Panc1 (cell line): ENCODE measurements at regions not wholly inside any gene's neighbourhood (a gene's known extent, or its start where the extent isn't known, plus 50 kb on each side); places are given as distances from the start of the nearest gene placed in this dataset.

Experiments used
- CTCF ChIP-seq: fragments of 450-650 bp; IDR thresholded peaks from 2 replicates; pipeline ENCODE4 v1.5.1; 2017; ENCODE audit warnings: mild to moderate bottlenecking
- POLR2AphosphoS5 ChIP-seq: IDR thresholded peaks from 2 replicates; pipeline ENCODE4 v1.6.1; 2012; ENCODE audit warnings: mild to moderate bottlenecking, low read depth, low read length, moderate library complexity

DNA sequence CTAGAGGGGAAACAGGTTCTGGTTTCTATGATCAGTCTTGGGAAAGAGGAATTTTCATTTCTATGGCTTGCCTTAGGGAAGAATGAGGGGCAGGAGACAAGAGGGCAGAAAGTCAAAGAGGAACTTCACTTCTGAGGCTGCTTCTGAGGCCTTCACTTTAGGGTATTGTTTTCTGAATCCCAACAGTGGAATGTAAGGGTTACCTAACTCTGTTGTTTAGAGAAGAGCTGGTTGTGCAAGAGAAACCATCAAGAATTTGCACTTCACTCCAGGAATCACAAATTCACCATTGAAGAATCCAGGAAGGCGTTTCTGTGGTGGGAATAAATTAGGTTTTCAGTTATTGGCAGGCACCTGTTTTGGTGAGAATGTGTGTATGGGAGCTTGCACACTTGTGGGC, 126.7 kb upstream of the AMOT start:
- TF ChIP-seq CTCF (no peak), POLR2AphosphoS5 (no peak)
